HFFc6 (cell line): ENCODE measurements at regions not wholly inside any gene's neighbourhood (a gene's known extent, or its start where the extent isn't known, plus 50 kb on each side); places are given as distances from the start of the nearest gene placed in this dataset.

ENCODE experiments used
- DNase-seq: peaks from one replicate; pipeline ENCODE4 v3.0.0-alpha.2; 2018
- H3K27ac Mint-ChIP-seq: 2 replicates; pipeline ENCODE4 v1.8.0; 2020; ENCODE audit warnings: mild to moderate bottlenecking, mixed read lengths
- H3K27me3 Mint-ChIP-seq: 2 replicates; pipeline ENCODE4 v1.8.0; 2021; ENCODE audit warnings: mild to moderate bottlenecking, moderate library complexity, mixed read lengths; ENCODE audit not compliant: insufficient read depth
- H3K36me3 Mint-ChIP-seq: 2 replicates; pipeline ENCODE4 v1.8.0; 2021; ENCODE audit warnings: low read depth, mixed read lengths
- H3K4me1 Mint-ChIP-seq: 2 replicates; pipeline ENCODE4 v1.8.0; 2020; ENCODE audit warnings: low read depth, mixed read lengths
- H3K4me3 Mint-ChIP-seq: 2 replicates; pipeline ENCODE4 v1.8.0; 2020; ENCODE audit warnings: mild to moderate bottlenecking, moderate library complexity, mixed read lengths
- H3K9me3 Mint-ChIP-seq: 2 replicates; pipeline ENCODE4 v1.8.0; 2020; ENCODE audit warnings: mild to moderate bottlenecking, mixed read lengths
- CTCF ChIP-seq: fragments of 200-600 bp; sonication (generic); IDR thresholded peaks from 2 replicates; pipeline ENCODE4 v1.5.0; 2021; ENCODE audit warnings: antibody characterized with exemption, mild to moderate bottlenecking

GRCh38 chr20:48311956-48312355 lies 515.8 kb downstream of the PREX1 start:
- no peaks in the 10 kb centered on the region for H3K9me3 Mint-ChIP-seq
- no peaks in the 10 kb centered on the region for H3K36me3 Mint-ChIP-seq
- no peak overlapping the region for H3K27ac Mint-ChIP-seq
- TF ChIP-seq CTCF, result no peak
- DNase-seq, result no peak
- no peak overlapping the region for H3K4me3 Mint-ChIP-seq
- H3K4me1 Mint-ChIP-seq, result no peaks in the 10 kb centered on the region
- peaks cover 38% of the 10 kb centered on the region for H3K27me3 Mint-ChIP-seq

- peaks cover 35% of the 10 kb centered on the region for H3K27me3 Mint-ChIP-seq
These were observed 517.5 kb downstream of the PREX1 start for GRCh38 chr20:48310305-48310704.

GRCh38 chr20:48309293-48309692 lies 518.5 kb downstream of the PREX1 start:
- H3K27ac Mint-ChIP-seq, result no peak overlapping the region
- DNase-seq, result no peak
- no peaks in the 10 kb centered on the region for H3K36me3 Mint-ChIP-seq
- H3K9me3 Mint-ChIP-seq, result no peaks in the 10 kb centered on the region
- no peak overlapping the region for H3K4me3 Mint-ChIP-seq
- H3K4me1 Mint-ChIP-seq, result no peaks in the 10 kb centered on the region
- no peak for TF ChIP-seq CTCF
- H3K27me3 Mint-ChIP-seq, result peaks cover 35% of the 10 kb centered on the region

More at GRCh38 chr20:48310305-48310704, 517.5 kb downstream of the PREX1 start:
- DNase-seq, result no peak
- Mint-ChIP-seq H3K4me1 (no peaks in the 10 kb centered on the region), H3K36me3 (no peaks in the 10 kb centered on the region), H3K9me3 (no peaks in the 10 kb centered on the region), H3K4me3 (no peak overlapping the region), H3K27ac (no peak overlapping the region)
- no peak for TF ChIP-seq CTCF

GRCh38 chr20:48308882-48309281 lies 518.9 kb downstream of the PREX1 start:
- H3K9me3 Mint-ChIP-seq, result no peaks in the 10 kb centered on the region
- no peak overlapping the region for H3K4me3 Mint-ChIP-seq
- no peaks in the 10 kb centered on the region for H3K36me3 Mint-ChIP-seq
- H3K27me3 Mint-ChIP-seq, result peaks cover 35% of the 10 kb centered on the region
- H3K4me1 Mint-ChIP-seq, result no peaks in the 10 kb centered on the region
- TF ChIP-seq CTCF, result no peak
- H3K27ac Mint-ChIP-seq, result no peak overlapping the region
- no peak for DNase-seq

- Mint-ChIP-seq H3K4me1 (no peaks in the 10 kb centered on the region), H3K27me3 (peaks cover 35% of the 10 kb centered on the region), H3K27ac (no peak overlapping the region), H3K36me3 (no peaks in the 10 kb centered on the region), H3K9me3 (no peaks in the 10 kb centered on the region), H3K4me3 (no peak overlapping the region)
- DNase-seq, result no peak
- no peak for TF ChIP-seq CTCF
These were observed 519.5 kb downstream of the PREX1 start for GRCh38 chr20:48308232-48308781.

GRCh38 chr20:48307277-48307676 lies 520.5 kb downstream of the PREX1 start:
- Mint-ChIP-seq H3K4me1 (no peaks in the 10 kb centered on the region), H3K27ac (no peak overlapping the region), H3K9me3 (no peaks in the 10 kb centered on the region)

More at GRCh38 chr20:48307277-48307676, 520.5 kb downstream of the PREX1 start:
- H3K36me3 Mint-ChIP-seq, result no peaks in the 10 kb centered on the region
- no peak overlapping the region for H3K4me3 Mint-ChIP-seq
- no peak for DNase-seq
- peaks cover 30% of the 10 kb centered on the region for H3K27me3 Mint-ChIP-seq
- no peak for TF ChIP-seq CTCF
